Neural cell (in vitro differentiated cells): ENCODE measurements at regions not wholly inside any gene's neighbourhood (a gene's known extent, or its start where the extent isn't known, plus 50 kb on each side); places are given as distances from the start of the nearest gene placed in this dataset.

Experiments used
- EP300 ChIP-seq: fragments of 450-650 bp; conservative IDR thresholded peaks from 2 replicates; pipeline ENCODE4 v1.6.1; 2014; ENCODE audit warnings: antibody characterized with exemption, mild to moderate bottlenecking, moderate library complexity; ENCODE audit not compliant: poor library complexity, severe bottlenecking
- EZH2 ChIP-seq: fragments of 200-600, 300-800 bp; shearing (Covaris generic), sonication (generic); IDR thresholded peaks from 2 replicates; pipeline ENCODE4 v1.6.1; 2014; ENCODE audit warnings: antibody characterized with exemption, low read length, borderline replicate concordance, mild to moderate bottlenecking; ENCODE audit not compliant: insufficient read depth, poor library complexity, severe bottlenecking
- POLR2AphosphoS5 ChIP-seq: IDR thresholded peaks from 2 replicates; pipeline ENCODE4 v1.6.1; 2012
- TAF1 ChIP-seq: IDR thresholded peaks from 2 replicates; pipeline ENCODE4 v1.6.1; 2012; ENCODE audit warnings: low read depth
- TF ChIP-seq, protein P1 (sequence below): fragments of 450-650 bp; IDR thresholded peaks from 2 replicates; pipeline ENCODE4 v1.5.1; 2014; ENCODE audit warnings: antibody characterized with exemption, mild to moderate bottlenecking, moderate library complexity; ENCODE audit not compliant: poor library complexity, severe bottlenecking

DNA sequence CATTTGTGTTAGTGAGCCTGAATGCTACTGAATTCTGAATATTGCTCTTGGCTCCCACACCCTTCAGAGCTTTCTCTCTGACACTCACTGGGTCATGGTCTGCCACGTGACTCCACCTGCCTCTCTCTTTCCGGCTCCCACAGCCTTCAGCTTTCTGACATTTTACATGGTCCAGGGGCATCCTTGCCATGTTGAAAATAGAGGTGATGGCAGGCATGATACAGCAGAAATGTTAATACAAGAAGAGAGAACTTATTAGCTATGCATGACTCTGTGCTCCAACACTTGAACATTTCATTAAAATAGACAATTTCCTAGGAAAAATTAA, 90.3 kb upstream of the CLDN5 start:
- no peak for TF ChIP-seq POLR2AphosphoS5
- TF ChIP-seq, protein P1, sequence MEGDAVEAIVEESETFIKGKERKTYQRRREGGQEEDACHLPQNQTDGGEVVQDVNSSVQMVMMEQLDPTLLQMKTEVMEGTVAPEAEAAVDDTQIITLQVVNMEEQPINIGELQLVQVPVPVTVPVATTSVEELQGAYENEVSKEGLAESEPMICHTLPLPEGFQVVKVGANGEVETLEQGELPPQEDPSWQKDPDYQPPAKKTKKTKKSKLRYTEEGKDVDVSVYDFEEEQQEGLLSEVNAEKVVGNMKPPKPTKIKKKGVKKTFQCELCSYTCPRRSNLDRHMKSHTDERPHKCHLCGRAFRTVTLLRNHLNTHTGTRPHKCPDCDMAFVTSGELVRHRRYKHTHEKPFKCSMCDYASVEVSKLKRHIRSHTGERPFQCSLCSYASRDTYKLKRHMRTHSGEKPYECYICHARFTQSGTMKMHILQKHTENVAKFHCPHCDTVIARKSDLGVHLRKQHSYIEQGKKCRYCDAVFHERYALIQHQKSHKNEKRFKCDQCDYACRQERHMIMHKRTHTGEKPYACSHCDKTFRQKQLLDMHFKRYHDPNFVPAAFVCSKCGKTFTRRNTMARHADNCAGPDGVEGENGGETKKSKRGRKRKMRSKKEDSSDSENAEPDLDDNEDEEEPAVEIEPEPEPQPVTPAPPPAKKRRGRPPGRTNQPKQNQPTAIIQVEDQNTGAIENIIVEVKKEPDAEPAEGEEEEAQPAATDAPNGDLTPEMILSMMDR, result no peak
- TF ChIP-seq TAF1, result no peak
- TF ChIP-seq EP300, result no peak
- TF ChIP-seq EZH2, result no peak
